NB4 (cell line): ENCODE measurements at regions not wholly inside any gene's neighbourhood (a gene's known extent, or its start where the extent isn't known, plus 50 kb on each side); places are given as distances from the start of the nearest gene placed in this dataset.

Experiments
- DNase-seq: peaks from one replicate; pipeline ENCODE4 v3.0.0; 2010; ENCODE audit warnings: low read depth
- H3K4me3 ChIP-seq: one replicate; pipeline ENCODE4 v1.5.1; 2011; ENCODE audit warnings: mild to moderate bottlenecking, low read depth, low read length, moderate library complexity
- CTCF ChIP-seq: IDR thresholded peaks from one replicate; pipeline ENCODE4 v1.5.1; 2012; ENCODE audit warnings: low read depth, low read length
- MYC ChIP-seq: IDR thresholded peaks from 2 replicates; pipeline ENCODE4 v1.6.1; 2011; ENCODE audit warnings: low read depth, low read length
- POLR2A ChIP-seq: IDR thresholded peaks from 2 replicates; pipeline ENCODE4 v1.6.1; 2011; ENCODE audit warnings: mild to moderate bottlenecking; ENCODE audit not compliant: insufficient read length; ENCODE audit errors: extremely low read depth
- TF ChIP-seq, protein P1 (sequence below): IDR thresholded peaks from 2 replicates; pipeline ENCODE4 v1.6.1; 2011; ENCODE audit warnings: low read depth, low read length

- no peak for DNase-seq
- no peak for TF ChIP-seq CTCF
- TF ChIP-seq, protein P1, sequence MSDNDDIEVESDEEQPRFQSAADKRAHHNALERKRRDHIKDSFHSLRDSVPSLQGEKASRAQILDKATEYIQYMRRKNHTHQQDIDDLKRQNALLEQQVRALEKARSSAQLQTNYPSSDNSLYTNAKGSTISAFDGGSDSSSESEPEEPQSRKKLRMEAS: no peak
- TF ChIP-seq MYC: no peak
- no peak for TF ChIP-seq POLR2A
- H3K4me3 ChIP-seq: no peak overlapping the region
Measured at GRCh38 chr1:209388358-209388757, 195.2 kb upstream of the CAMK1G start.

GRCh38 chr1:209389258-209389657 is 194.3 kb upstream of the CAMK1G start:
- no peak for DNase-seq
- TF ChIP-seq POLR2A (no peak), CTCF (no peak), MYC (no peak)
- TF ChIP-seq, protein P1: no peak

DNA sequence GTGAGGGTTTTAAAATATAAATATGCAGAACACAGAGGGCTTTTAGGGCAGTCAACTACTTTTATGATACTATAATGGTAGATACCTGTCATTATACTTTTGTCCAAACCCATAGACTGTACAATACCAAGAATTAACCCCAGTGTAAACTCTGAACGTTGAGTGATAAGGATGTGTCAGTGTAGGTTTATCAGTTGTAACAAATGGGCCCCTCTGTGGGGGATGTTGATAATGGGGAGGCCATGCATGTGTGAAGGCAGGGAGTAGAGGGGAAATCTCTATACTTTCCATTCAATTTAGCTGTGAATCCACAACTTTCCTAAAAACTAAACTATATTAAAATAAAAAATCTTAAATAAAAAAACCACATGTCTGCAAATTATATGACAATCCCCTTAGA is 193.5 kb upstream of the CAMK1G start:
- no peak for DNase-seq
- H3K4me3 ChIP-seq: no peak overlapping the region
- TF ChIP-seq CTCF: no peak
- TF ChIP-seq, protein P1: no peak
- no peak for TF ChIP-seq MYC
- TF ChIP-seq POLR2A: no peak

More at GRCh38 chr1:209389258-209389657, 194.3 kb upstream of the CAMK1G start:
- H3K4me3 ChIP-seq: no peak overlapping the region

DNA sequence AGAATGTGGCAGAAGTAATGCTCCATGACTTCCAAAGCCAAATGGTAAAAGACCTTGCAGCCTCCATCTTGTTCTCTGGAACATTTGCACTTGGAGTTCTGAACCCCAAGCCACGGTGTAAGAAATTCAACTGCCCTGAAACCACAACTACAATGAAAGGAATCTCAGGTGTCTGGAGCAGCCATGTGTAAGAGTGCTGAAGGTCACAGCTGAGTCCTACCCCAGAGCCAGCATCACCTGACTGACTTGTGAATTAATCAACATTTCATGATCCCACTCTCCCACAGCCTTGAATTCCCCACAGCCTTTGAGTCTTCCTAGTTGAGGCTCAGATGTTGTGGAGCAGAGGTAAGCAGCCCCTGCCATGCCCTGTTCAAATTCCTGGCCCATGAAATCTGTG is 192.8 kb upstream of the CAMK1G start:
- no peak for DNase-seq
- no peak overlapping the region for H3K4me3 ChIP-seq
- TF ChIP-seq, protein P1: no peak
- no peak for TF ChIP-seq POLR2A
- TF ChIP-seq CTCF: no peak
- TF ChIP-seq MYC: no peak

DNA sequence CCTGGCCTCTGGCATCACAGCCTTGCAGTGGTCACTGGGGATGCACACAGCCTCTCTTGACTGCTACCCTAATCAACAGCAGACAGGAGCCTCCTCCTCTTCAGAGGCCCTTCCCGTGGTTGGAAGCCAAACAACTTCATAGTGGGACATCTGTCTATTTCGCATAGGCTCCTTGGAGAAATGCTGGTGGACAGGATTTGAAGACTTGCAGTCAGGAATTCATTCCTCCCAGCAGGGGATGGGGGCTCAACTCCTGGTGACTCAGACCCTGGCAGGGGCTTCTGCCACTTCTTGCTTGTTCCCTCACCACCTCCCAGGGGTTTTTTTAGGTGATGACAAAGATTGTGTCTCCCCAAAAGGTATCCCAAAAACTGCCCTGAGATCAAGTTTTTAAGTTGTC is 191.7 kb upstream of the CAMK1G start:
- H3K4me3 ChIP-seq: no peak overlapping the region
- DNase-seq: no peak
- TF ChIP-seq, protein P1: no peak
- no peak for TF ChIP-seq MYC
- no peak for TF ChIP-seq POLR2A
- TF ChIP-seq CTCF: no peak

DNA sequence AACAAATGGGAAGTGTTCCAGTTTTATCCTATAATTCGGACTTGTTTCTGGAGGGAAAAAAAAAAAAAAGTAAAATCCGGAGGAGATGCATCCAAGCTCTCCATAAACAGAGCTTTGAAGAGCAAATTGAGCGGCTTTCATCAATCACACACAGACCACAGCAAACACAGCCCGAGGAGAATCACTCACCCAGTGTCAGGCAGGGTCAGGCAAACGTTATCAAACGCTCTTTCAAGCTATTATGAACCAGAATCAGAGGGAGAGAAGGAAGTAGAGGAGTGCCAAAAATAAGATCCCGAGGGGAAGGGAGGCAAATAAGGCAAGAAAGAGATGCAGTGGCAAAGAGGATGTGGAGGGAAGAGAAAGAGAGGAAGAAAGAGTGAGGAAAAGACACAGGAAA is 188.3 kb upstream of the CAMK1G start:
- DNase-seq: no peak
- H3K4me3 ChIP-seq: no peak overlapping the region
- TF ChIP-seq CTCF (no peak), MYC (no peak), POLR2A (no peak)
- TF ChIP-seq, protein P1: no peak
